ENCODE measurements at regions not wholly inside any gene's neighbourhood (a gene's known extent, or its start where the extent isn't known, plus 50 kb on each side); places are given as distances from the start of the nearest gene placed in this dataset.

- no peak for DNase-seq (ENCODE audit: low spot score)
These were observed 166.9 kb downstream of the OLFM1 start for GRCh38 chr9:135254176-135255032.

DNA sequence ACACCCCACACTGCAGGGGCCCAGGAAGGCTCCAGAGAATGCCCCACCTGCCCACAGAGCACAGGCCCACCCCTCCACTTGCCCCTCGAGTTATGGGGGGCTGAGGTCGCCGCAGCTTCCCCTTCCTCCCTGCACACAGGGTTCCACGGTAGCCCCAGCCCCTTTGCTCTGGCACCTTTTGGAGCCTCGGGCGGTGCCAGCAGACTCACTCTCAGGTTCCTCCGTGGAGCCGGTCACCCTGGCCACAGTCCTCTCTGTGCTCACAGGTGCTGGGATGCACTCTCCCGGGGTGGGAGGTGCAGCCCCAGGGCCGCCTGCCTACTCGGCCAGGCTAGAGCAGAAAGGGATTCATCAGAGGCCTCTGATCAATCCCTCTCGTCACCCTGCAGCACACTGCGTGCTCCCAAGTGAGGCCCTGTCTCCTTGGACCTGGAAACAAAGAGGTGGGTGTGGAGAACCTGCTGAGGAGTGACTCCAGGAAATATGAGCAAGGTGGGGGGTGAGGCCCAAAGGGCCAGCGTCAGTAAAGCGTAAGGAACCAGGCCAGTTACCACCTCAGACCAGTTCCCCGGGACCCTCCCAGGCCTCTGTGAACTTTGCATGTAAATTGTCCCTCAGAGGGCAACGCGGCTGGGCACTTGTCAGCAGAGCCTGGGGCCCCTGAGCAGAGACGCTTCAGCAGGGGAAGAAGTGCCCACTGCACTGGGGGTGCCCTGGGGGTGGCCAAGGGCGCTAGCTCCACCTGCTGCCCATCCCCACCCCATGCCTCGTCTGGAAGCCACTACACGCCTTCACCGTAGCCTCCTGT, 167.8 kb downstream of the OLFM1 start:
- no peak for DNase-seq (ENCODE audit: low spot score)

DNA sequence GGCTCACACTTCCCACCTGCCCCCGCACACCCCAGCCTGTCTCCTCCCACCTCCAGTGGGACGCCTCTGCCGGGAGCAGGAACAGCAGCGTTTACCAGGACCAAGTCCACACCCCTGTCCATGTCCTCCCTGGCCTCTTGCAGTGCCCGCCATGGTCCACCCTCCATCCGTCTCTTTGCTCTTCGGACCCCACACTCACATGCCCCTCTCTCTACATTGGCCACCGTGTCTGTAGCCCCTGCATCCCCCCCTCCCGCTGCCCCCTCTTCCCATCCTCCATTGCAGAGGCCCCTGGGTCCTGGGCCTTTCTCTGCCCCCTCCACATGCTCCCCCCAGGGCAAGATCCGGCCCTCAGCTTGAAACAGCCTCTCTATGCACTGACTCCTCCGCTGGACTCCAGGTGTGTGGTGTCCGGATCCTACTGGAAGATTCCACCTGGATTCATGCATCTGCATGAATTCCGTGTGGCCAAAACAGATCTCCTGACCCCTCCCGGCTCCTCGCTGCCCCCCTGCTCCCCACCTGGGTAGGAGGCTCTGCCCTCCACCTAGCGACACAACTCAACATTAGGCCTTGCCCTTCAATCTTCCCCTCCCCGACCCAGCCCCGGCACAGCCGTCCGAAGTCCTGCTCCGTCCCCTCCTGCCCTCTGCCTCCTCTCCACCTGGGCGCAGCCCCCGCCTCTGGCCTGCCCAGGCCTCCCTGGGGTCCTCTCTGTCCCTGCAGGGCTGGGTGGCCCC, 168.5 kb downstream of the OLFM1 start:
- DNase-seq (ENCODE audit: low spot score): no peak

DNA sequence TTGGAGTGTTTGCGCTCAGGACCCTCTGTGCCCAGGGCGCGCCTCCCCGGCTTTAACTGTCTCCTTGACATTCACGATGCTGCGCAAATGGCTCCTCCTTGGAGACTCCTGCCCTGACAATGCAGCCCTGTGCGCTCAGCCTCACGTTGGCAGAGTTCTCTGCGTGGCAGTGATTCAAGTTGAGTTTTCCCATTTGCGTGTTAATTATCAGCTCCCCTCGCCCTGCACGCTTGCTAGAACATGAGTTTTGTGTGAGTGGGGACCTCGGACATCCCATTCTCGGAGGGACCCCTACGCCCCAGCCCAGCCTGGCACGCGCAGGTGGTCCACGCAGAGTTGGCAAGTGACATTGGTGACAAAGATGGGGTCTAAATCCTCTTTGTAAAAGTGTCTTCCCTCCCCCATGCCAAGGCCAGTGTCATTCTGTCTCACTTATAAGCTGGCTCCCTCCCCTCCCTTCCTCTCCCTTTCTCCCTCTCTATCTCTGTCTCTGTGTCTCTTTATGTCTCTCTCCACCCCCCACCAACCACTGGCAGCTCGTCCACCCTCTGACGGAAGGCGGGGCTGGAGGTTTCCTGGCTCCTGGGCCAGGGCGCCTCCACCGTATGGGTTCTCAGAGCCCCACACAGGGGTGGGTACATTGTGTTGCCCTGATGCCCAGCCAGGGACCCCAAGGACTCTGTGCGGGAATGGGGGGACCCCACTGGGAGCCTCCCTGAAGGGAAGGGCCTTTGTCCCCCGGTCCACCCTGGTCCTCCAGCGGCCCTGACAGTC, 169.3 kb downstream of the OLFM1 start:
- DNase-seq (ENCODE audit: low spot score): no peak

GRCh38 chr9:135258461-135258860, 171.0 kb downstream of the OLFM1 start:
- no peak for DNase-seq (ENCODE audit: low spot score)

DNA sequence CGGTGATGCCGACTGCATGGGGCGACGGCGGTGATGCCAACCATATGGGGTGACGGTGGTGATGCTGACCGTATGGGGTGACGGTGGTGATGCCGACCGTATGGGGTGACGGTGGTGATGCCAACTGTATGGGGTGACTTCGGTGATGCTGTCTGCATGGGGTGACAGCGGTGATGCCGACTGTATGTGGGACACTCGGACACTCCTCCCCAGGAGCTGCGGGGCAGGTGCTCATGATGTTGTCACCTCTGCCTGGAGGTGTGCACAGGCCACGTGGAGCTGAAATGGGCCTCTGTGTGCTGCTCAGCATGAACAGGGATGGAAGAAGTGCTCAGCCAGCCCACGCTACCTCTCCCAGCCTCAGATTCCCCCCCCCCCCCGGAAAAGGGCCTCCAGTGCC, 171.8 kb downstream of the OLFM1 start:
- DNase-seq (ENCODE audit: low spot score): no peak

- DNase-seq (ENCODE audit: low spot score): no peak
These were observed 173.0 kb downstream of the OLFM1 start for GRCh38 chr9:135260221-135261180.

DNA sequence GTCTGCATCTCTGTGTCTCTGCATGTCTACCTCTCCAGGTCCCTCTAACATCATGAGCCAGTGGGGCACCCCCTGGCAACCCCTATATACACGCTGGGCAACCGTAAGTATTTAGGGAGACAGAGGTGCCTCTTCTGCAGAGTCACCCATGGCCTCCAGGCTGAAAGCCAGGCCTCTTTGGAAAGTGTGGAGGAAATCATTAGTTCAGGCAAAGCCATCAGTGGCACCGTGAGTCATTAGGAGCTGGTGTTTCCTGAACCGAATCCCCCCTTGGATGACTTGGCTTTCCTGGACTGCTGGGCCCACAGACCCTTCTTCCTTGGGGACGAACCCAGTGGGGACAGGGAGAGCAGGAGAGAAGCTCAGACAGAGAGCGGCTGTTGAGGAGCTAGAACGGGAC, 174.8 kb downstream of the OLFM1 start:
- no peak for DNase-seq (ENCODE audit: low spot score)

GRCh38 chr9:135263511-135263910, 176.0 kb downstream of the OLFM1 start:
- no peak for DNase-seq (ENCODE audit: low spot score)

GRCh38 chr9:135265931-135266330, 178.5 kb downstream of the OLFM1 start:
- no peak for DNase-seq (ENCODE audit: low spot score)

DNA sequence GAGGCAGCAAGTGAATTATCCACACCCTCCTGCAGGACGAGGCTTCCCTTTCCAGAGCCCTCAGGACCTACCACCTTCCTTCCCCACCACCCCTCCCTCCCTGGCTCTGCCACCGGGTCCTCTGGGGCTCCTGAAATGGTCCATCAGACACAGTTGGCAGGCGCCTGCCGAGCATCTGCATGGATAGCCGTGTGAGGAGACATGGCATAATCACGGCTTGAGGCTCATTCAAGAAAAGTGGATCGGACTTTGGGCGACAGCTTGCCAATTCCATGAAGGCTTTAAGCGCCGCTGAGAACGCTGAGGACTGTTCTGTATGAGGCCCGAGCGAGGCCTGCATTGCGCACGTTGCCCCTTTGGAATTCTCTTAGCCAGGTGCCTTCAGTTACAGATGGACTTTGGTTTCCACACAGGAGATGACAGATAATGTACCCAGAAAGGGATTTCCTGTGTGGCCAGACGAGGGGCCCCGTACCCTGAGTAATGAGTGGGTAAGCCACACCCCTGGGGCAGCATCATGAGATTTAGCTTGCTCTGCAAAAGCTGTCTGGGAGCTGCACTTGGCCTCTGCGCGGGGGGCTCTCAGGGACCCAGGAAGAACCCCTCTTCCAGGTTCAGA, 179.8 kb downstream of the OLFM1 start:
- DNase-seq (ENCODE audit: low spot score): no peak

DNA sequence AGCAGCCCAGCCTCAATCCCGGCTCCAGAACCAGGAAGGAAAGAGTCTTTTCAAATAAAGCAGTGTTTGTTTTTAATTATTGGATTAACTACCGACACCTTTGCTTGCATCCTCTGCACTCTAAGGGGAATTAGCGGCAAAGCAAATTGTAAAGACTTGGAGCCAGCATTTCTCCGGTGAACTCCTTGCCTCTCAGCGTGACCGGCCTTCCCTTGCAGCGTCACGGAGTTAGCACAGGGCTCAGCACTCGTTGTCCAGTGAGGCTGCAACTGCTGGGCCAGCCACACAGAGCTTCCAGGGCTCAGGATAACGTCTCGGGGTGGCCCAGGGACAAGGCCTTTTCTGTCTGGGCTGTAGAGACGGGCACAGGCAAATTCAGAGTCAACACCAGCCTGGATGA, 180.6 kb downstream of the OLFM1 start:
- no peak for DNase-seq (ENCODE audit: low spot score)

DNA sequence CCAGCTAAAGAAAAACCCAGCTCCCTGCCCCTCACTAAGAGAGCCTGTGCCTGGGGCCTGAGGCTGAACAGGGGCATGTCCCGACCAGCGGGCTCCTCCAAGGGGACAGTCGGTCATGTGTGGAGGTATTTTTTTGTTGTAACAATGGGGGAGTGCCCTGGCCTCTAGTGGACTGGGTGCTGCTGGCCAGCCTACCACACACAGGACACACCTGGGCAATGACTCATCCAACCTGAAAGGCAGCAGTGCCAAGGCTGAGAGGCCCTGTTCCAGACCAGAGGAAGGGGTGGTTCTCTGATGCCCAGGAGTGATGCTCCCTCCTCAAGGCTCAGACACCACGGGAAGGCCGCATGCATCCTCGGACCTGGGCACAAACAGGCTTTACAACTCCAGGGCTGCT, 181.5 kb downstream of the OLFM1 start:
- no peak for DNase-seq (ENCODE audit: low spot score)

GRCh38 chr9:135269912-135270830, 182.7 kb downstream of the OLFM1 start:
- DNase-seq (ENCODE audit: low spot score): no peak

DNA sequence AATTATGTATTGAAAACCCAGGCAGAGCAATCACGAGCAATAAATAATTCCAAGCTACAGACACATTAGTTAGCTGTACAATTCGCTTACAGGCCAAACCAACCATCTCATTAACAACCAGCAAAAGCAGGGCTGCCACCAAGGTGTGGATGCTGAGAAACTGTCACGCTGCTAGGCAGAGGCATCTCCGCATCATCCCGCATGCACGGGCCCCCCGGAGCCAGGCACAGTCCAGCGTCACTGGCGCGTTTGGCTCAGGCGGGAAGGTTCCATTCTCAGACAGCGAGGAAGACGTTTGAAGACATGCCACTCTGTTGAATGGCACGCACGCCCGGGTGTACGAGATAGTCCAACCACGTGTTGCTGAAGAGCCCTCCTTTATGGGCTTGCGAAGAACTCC, 184.0 kb downstream of the OLFM1 start:
- no peak for DNase-seq (ENCODE audit: low spot score)

GRCh38 chr9:135272608-135273007, 185.1 kb downstream of the OLFM1 start:
- no peak for DNase-seq (ENCODE audit: low spot score)

GRCh38 chr9:135273008-135273407, 185.5 kb downstream of the OLFM1 start:
- no peak for DNase-seq (ENCODE audit: low spot score)

DNA sequence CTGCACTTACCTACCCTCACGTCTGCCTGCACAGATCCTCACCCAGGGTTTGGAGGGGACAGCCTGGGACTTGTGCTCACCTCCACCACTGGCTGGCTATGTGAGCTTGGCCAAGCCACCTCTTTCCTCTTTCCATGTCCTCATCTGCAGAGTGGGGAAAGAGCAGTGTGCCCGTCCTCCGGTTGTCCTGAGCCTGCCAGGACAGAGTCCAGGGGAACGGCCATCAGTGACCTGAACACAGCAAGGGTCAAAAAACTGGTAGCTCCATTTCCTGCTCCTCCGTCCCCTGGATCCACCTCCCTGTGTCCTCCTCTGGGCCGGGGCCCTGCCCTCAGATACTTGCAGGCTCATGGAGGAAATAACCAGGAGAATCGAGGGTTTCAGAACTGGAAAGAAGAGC, 187.7 kb downstream of the OLFM1 start:
- DNase-seq (ENCODE audit: low spot score): no peak

Data from CD4-positive, alpha-beta T cell treated with Interleukin-6 at 100 ng/mL for 8 hours (primary cell).